ENCODE measurements at regions not wholly inside any gene's neighbourhood (a gene's known extent, or its start where the extent isn't known, plus 50 kb on each side); places are given as distances from the start of the nearest gene placed in this dataset.
A peak's percentile ranks its signal among the peaks of the same experiment; 100 is the strongest.

- no peak for DNase-seq
Measured at GRCh38 chr13:99659226-99659625, 158.0 kb downstream of the TM9SF2 start.

- peak; percentile 53 for DNase-seq
Measured at GRCh38 chr13:99658261-99658991, 157.2 kb downstream of the TM9SF2 start.

DNA sequence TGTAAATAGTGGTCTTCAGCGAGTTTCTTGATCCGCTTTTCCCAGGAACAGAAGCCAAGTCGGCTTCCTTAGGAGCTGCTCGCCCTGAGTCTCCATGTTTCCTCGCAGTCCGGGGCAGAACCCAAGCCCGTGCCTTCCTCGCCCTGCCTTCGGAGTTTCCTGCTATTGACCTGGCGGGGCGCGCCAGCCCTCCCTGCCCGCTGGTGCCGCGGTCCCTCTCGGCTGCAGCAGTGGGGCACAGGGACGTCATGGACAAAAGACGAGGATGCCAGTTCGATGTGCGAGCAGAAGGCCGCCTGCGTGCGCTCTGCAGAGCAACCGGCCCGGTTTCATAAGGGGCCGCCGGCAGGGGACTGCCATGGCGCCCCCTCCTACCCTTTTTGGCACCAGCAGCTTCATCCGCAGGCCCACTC, 156.6 kb downstream of the TM9SF2 start:
- no peak for DNase-seq

- DNase-seq: no peak
Measured at GRCh38 chr13:99656844-99657381, 155.6 kb downstream of the TM9SF2 start.

GRCh38 chr13:99656092-99656745, 154.9 kb downstream of the TM9SF2 start:
- DNase-seq: peak; percentile 76

DNA sequence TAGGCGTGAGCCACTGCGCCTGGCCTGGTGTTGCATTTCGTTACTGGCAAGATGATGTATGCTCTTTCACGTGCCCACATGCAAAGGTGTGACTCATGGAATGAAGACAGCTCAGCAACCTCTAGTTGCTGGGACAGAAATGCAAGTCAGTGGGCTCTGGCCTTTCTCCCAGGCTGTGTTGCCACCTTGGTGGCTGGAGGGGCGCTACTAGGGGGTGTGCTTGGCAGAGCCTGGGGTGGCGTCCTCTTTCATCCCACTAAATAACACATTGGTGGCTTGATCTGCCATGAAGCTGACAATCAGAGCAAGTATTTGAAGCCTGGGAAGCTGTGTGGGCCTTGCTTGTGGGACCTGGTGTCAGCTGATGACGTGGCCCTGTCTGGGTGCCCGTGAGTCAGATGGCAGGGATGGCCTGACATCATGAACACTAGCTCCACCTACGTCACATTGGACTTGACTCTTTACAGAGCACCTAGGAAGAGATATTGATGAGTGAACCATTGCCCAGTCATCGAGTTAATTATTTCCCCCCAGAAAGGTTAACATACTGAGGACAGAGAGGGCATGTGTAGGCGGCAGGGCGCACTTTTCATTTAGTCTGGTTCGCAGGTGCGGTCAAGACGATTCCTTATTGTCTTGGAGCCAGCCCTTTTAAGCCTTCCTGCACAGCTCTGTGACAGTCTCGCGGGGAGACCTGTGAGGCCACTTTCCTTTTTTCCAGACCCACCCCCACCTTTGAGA, 154.2 kb downstream of the TM9SF2 start:
- DNase-seq: peak; percentile 38

DNA sequence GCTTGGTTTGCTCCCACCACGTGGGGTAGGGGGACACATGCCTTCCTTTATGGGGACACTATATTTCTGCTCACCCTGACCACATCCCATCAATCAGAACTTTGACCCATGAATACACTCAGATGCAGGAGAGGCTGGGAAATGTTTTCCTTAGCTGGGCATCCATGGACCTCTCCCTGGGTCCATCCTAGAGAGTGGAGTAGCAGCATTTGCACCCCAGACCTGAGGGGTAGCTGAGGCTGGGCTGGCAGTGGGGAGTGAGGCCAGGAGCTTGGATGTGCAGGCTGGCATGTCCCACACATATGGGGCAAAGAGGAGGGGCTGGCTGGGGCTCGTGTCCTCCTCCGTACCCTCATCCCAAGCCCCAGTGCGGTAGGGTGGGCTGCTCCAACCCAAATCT, 152.8 kb downstream of the TM9SF2 start:
- DNase-seq: no peak

DNA sequence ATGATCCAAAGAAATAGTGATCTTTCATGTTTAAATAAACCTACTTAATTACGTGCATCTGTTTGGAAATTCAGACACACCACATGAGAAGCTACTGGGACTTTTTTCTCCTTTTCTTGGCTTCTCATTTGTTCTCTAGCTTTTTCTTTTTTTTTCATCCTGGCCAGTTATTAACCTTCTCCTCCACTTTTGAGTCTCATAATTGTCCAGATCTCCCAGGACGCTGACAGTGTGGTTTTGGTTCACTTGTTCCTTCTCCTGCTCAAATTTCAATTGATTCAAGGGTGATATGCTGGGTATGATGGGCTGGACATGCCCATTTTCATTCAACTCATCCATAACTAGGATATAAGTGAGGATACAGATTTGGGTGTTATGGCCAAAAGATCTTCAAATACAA, 152.3 kb downstream of the TM9SF2 start:
- no peak for DNase-seq

GRCh38 chr13:99652901-99653300, 151.6 kb downstream of the TM9SF2 start:
- no peak for DNase-seq

DNA sequence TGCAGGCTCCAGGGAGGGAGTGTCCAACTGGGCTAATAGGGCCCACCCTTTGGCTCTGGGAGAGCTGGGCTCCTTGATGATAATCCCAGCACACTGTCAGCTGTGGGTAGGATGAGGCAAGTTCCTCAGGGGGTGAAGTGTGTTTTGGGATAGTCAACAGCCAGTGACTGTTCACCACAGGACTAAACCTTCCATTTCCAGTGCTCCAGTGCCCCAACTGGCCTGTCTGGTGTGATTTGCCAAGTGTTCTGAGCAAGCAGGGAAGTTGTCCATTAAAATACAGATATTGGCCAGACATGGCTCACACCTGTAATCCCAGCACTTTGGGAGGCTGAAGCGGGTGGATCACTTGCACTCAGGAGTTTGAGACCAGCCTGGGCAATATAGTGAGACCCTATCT, 150.9 kb downstream of the TM9SF2 start:
- no peak for DNase-seq

GRCh38 chr13:99651016-99651415, 149.7 kb downstream of the TM9SF2 start:
- no peak for DNase-seq

DNA sequence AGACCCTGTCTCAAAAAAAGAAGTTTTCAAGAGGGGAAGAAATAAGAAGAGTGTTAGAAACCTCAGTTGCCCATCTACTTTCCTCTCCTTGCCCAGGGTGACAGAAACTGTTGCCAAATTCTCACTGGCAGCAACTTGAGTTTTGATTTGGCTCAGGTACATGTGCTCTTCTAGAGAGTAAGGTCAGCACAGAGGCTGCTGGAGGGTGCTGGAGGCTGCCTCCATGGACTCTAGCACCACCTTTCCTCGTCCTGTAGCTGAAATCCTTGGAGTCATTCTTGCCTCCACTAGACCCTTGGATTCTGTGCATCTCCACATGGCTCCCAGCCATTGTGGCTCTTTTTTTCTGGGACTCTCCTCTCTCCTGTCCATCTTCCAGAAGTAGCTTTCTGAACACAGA, 149.1 kb downstream of the TM9SF2 start:
- DNase-seq: no peak

- DNase-seq: no peak
Measured at GRCh38 chr13:99648927-99649326, 147.7 kb downstream of the TM9SF2 start.

GRCh38 chr13:99648066-99648665, 146.9 kb downstream of the TM9SF2 start:
- DNase-seq: no peak

GRCh38 chr13:99647596-99647985, 146.3 kb downstream of the TM9SF2 start:
- no peak for DNase-seq

- DNase-seq: no peak
Measured at GRCh38 chr13:99646866-99647595, 145.8 kb downstream of the TM9SF2 start.

DNA sequence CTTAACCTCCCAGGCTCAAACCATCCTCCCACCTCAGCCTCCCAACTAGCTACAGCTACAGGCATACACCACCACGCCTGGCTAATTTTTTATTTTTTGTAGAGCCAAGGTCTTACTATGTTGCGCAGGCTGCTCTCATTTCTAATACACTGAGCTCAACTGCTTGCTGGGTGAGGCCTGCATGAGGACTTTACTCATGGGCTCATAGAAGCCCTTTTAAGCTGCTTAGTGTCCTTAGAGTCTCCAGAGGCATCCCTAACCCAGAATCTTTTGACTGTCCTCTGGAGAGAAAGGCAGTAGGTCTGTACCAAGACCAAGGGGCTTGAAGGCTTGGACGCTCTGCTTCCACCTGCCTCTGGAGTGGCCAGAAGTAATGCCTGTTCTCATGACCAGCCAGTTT, 141.6 kb downstream of the TM9SF2 start:
- no peak for DNase-seq

- no peak for DNase-seq
Measured at GRCh38 chr13:99642006-99642405, 140.7 kb downstream of the TM9SF2 start.

DNA sequence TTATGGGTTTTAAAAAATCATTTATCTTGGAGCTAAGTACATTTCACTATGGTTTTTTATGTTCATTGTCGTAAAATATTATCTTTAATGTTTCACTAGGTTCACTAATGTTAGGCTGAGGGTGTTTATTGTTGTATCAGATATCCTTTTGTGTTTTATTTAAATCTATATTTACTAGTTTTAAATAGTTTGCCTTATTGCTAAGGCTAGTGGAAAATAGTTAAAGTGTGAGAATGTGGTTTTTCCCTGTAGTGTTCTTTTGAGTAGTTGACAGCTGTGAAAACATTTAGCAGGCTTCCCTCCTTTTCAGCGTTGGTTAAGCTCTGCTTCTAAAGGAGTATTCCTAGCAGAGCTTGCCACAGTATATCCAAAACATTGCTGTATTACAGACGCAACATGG, 139.0 kb downstream of the TM9SF2 start:
- no peak for DNase-seq

- DNase-seq: no peak
Measured at GRCh38 chr13:99639126-99639525, 137.9 kb downstream of the TM9SF2 start.

- DNase-seq: no peak
Measured at GRCh38 chr13:99636728-99637353, 135.6 kb downstream of the TM9SF2 start.

DNA sequence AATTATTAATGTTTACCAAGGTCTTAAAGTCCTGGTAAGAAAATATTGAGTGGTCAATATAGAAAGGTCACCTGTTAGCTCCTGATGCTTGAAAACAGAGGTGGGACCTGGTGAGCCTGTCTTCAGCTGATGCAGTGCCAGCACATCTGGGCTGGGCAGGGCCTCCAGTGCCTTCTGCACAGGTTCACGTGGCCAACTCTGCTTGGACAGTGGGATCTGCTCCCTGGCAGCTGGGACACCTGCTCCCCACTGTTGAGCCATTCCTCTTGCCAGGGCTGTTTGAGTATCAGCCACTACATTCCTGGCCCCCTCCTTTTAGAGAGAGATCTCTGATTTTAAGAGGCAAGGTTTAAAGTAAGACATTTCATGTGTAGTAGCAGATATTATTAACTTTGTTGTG, 135.0 kb downstream of the TM9SF2 start:
- DNase-seq: no peak
